ENCODE measurements at regions not wholly inside any gene's neighbourhood (a gene's known extent, or its start where the extent isn't known, plus 50 kb on each side); places are given as distances from the start of the nearest gene placed in this dataset.
"Not testable (repeated sequence)": the region's sequence is repeated elsewhere in the genome, so short reads cannot be mapped to it uniquely, and the experiment has no call there.

GRCh38 chr7:121620206-121620605 is 224.1 kb upstream of the FAM3C start:
- DNase-seq (ENCODE audit: low spot score) = no peak
- TF ChIP-seq CTCF (IDR thresholded peaks at IDR 0.05; ENCODE audit: extremely low read depth, insufficient read depth, missing control alignments) = no peak
- in situ Hi-C loops (cut with MboI; ENCODE audit: low pct_unique_long_range_greater_than_20kb, low sequenced_read_pairs, unreplicated experiment) = no loop called here

GRCh38 chr7:121618182-121618581 is 222.1 kb upstream of the FAM3C start:
- in situ Hi-C loops (cut with MboI; ENCODE audit: low pct_unique_long_range_greater_than_20kb, low sequenced_read_pairs, unreplicated experiment) = no loop called here
- no peak for DNase-seq (ENCODE audit: low spot score)
- no peak for TF ChIP-seq CTCF (IDR thresholded peaks at IDR 0.05; ENCODE audit: extremely low read depth, insufficient read depth, missing control alignments)

GRCh38 chr7:121610243-121610642 is 214.1 kb upstream of the FAM3C start:
- in situ Hi-C loops (cut with MboI; ENCODE audit: low pct_unique_long_range_greater_than_20kb, low sequenced_read_pairs, unreplicated experiment) = no loop called here
- no peak for TF ChIP-seq CTCF (IDR thresholded peaks at IDR 0.05; ENCODE audit: extremely low read depth, insufficient read depth, missing control alignments)
- no peak for DNase-seq (ENCODE audit: low spot score)

GRCh38 chr7:121609208-121609607 is 213.1 kb upstream of the FAM3C start:
- no peak for TF ChIP-seq CTCF (IDR thresholded peaks at IDR 0.05; ENCODE audit: extremely low read depth, insufficient read depth, missing control alignments)
- in situ Hi-C loops (cut with MboI; ENCODE audit: low pct_unique_long_range_greater_than_20kb, low sequenced_read_pairs, unreplicated experiment) = no loop called here
- DNase-seq (ENCODE audit: low spot score) = no peak

- in situ Hi-C loops (cut with MboI; ENCODE audit: low pct_unique_long_range_greater_than_20kb, low sequenced_read_pairs, unreplicated experiment) = no loop called here
- no peak for DNase-seq (ENCODE audit: low spot score)
- no peak for TF ChIP-seq CTCF (IDR thresholded peaks at IDR 0.05; ENCODE audit: extremely low read depth, insufficient read depth, missing control alignments)
Observed at GRCh38 chr7:121608785-121609184, 212.7 kb upstream of the FAM3C start.

- DNase-seq (ENCODE audit: low spot score); in situ Hi-C loops (cut with MboI; ENCODE audit: low pct_unique_long_range_greater_than_20kb, low sequenced_read_pairs, unreplicated experiment): not testable (repeated sequence)
Observed at GRCh38 chr7:121608183-121608582, 212.1 kb upstream of the FAM3C start.

- TF ChIP-seq CTCF (IDR thresholded peaks at IDR 0.05; ENCODE audit: extremely low read depth, insufficient read depth, missing control alignments) = no peak
- DNase-seq (ENCODE audit: low spot score) = no peak
- in situ Hi-C loops (cut with MboI; ENCODE audit: low pct_unique_long_range_greater_than_20kb, low sequenced_read_pairs, unreplicated experiment) = no loop called here
Observed at GRCh38 chr7:121605317-121605680, 209.2 kb upstream of the FAM3C start.

Measured in GM13977 (cell line).